Activated naive CD8-positive, alpha-beta T cell treated with anti-CD3 and anti-CD28 coated beads, Interleukin-2, amount 10 ng/mL, durations not matched to agents 7 days and 5 days (primary cell): ENCODE measurements at regions not wholly inside any gene's neighbourhood (a gene's known extent, or its start where the extent isn't known, plus 50 kb on each side); places are given as distances from the start of the nearest gene placed in this dataset.
"Not testable (repeated sequence)": the region's sequence is repeated elsewhere in the genome, so short reads cannot be mapped to it uniquely, and the experiment has no call there.

Experiments used
- ATAC-seq: fragments of 150-1000 bp; cut with Tn5 transposase; one replicate; pipeline ENCODE4 v1.10.0; 2021; ENCODE audit warnings: low read depth, moderate library complexity
- POLR2A ChIA-PET: fragments of 350-600 bp; sonication (Branson Sonifier 250); formaldehyde crosslinking; loops from one replicate; lab custom pipeline; 2021; ENCODE audit warnings: antibody characterized with exemption; lab: Charles Lee
- DNase-seq: peaks from one replicate; pipeline ENCODE4 v3.0.0; 2021
- H3K27ac Mint-ChIP-seq: one replicate; pipeline ENCODE4 v1.8.0; 2022; ENCODE audit warnings: mild to moderate bottlenecking, mixed read lengths
- H3K27me3 Mint-ChIP-seq: one replicate; pipeline ENCODE4 v1.8.0; 2022; ENCODE audit warnings: mild to moderate bottlenecking, moderate library complexity, mixed read lengths
- H3K36me3 Mint-ChIP-seq: one replicate; pipeline ENCODE4 v1.8.0; 2021; ENCODE audit warnings: mild to moderate bottlenecking, mixed read lengths
- H3K4me1 Mint-ChIP-seq: one replicate; pipeline ENCODE4 v1.8.0; 2021; ENCODE audit warnings: mixed read lengths
- H3K4me3 Mint-ChIP-seq: one replicate; pipeline ENCODE4 v1.8.0; 2022; ENCODE audit warnings: mild to moderate bottlenecking, moderate library complexity, mixed read lengths
- H3K9me3 Mint-ChIP-seq: one replicate; pipeline ENCODE4 v1.8.0; 2021; ENCODE audit warnings: mixed read lengths

- Mint-ChIP-seq H3K27me3 (no peaks in the 10 kb centered on the region), H3K27ac (no peak overlapping the region), H3K4me3 (no peak overlapping the region), H3K36me3 (peaks cover 2% of the 10 kb centered on the region), H3K9me3 (peaks cover 18% of the 10 kb centered on the region), H3K4me1 (no peaks in the 10 kb centered on the region)
- no peak for DNase-seq
- ATAC-seq = no peak
- POLR2A ChIA-PET = interaction anchor here (0.5 kb wide), 1 partner anchor 21 kb away, joined by 3 read pairs; no protein-coding TSS in a partner anchor
Observed at GRCh38 chr7:68206946-68207485, 1210.4 kb downstream of the TYW1 start.

DNA sequence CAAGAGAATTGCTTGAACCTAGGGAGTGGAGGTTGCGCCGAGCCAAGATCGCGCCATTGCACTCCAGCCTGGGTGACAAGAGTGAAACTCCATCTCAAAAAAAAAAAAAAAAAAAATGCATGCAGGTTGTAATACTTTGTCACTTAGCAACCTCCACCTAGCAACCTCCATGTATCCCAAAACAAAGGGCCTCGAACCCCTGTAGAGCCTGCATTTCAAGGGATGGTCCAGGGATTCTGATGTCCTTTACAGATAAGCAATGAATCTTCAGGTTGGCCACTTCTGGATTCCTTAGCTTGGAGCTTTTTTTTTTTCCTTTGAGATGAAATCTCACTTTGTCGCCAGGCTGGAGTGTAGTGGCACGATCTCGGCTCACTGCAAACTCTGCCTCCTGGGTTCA lies 1211.0 kb downstream of the TYW1 start:
- peaks cover 2% of the 10 kb centered on the region for H3K36me3 Mint-ChIP-seq
- no peaks in the 10 kb centered on the region for H3K4me1 Mint-ChIP-seq
- ATAC-seq (no peak), DNase-seq (no peak)
- H3K4me3 Mint-ChIP-seq = no peak overlapping the region
- peaks cover 17% of the 10 kb centered on the region for H3K9me3 Mint-ChIP-seq
- H3K27ac Mint-ChIP-seq = no peak overlapping the region
- H3K27me3 Mint-ChIP-seq = no peaks in the 10 kb centered on the region
- POLR2A ChIA-PET = no interaction called here

GRCh38 chr7:68209486-68209885 lies 1212.9 kb downstream of the TYW1 start:
- H3K36me3 Mint-ChIP-seq = peaks cover 2% of the 10 kb centered on the region
- no peak overlapping the region for H3K4me3 Mint-ChIP-seq
- H3K9me3 Mint-ChIP-seq = peaks cover 14% of the 10 kb centered on the region
- no peak overlapping the region for H3K27ac Mint-ChIP-seq
- no peaks in the 10 kb centered on the region for H3K4me1 Mint-ChIP-seq
- POLR2A ChIA-PET = no interaction called here
- ATAC-seq = no peak
- H3K27me3 Mint-ChIP-seq = no peaks in the 10 kb centered on the region
- no peak for DNase-seq

DNA sequence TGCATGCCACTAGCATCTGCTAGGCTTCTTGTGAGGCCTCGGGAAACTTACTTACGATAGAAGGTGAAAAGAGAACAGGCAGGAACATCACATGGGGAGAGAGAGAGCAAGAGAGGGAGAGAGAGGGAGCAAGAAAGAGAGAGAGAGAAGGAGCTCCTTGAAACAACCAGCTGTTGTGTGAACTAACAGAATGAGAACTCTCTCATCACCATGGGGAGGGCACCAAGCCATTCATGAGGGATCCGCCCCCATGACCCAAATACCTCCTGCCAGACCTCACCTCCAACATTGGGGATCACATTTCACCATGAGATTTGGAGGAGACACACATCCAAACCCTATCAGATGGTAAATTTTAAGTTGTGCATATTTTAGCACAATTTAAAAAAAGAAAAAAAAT lies 1217.2 kb downstream of the TYW1 start:
- ATAC-seq (no peak), DNase-seq (no peak)
- Mint-ChIP-seq H3K27ac (no peak overlapping the region), H3K9me3 (peaks cover 8% of the 10 kb centered on the region), H3K4me3 (no peak overlapping the region), H3K36me3 (no peaks in the 10 kb centered on the region), H3K27me3 (no peaks in the 10 kb centered on the region), H3K4me1 (no peaks in the 10 kb centered on the region)
- POLR2A ChIA-PET = no interaction called here

- Mint-ChIP-seq H3K27ac (no peak overlapping the region), H3K4me1 (no peaks in the 10 kb centered on the region), H3K4me3 (no peak overlapping the region), H3K27me3 (no peaks in the 10 kb centered on the region), H3K36me3 (no peaks in the 10 kb centered on the region), H3K9me3 (peaks cover 3% of the 10 kb centered on the region)
- POLR2A ChIA-PET = no interaction called here
- DNase-seq (no peak), ATAC-seq (no peak)
Observed at GRCh38 chr7:68216051-68216450, 1219.4 kb downstream of the TYW1 start.

DNA sequence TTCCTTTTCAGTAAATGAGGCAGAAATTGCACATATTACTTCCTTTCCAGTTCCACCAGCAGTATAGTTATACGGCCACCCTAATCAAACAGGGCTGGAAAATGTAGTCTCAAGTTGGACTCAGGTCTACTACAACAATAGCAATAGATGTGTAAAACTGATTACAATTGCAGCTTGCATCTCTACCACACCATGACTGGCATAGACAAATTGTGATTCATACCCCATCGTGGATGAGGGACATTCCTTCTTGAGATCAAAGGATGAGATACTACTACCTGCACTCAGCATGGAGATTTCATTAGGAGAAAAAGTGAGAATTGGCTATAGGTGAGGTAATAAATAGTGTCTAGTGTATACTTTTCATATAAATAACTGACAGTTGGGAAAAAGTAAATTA lies 1220.8 kb downstream of the TYW1 start:
- no peaks in the 10 kb centered on the region for H3K27me3 Mint-ChIP-seq
- no peak for ATAC-seq
- no peak overlapping the region for H3K4me3 Mint-ChIP-seq
- DNase-seq = no peak
- H3K27ac Mint-ChIP-seq = no peak overlapping the region
- H3K9me3 Mint-ChIP-seq = peaks cover 2% of the 10 kb centered on the region
- POLR2A ChIA-PET = no interaction called here
- no peaks in the 10 kb centered on the region for H3K36me3 Mint-ChIP-seq
- H3K4me1 Mint-ChIP-seq = no peaks in the 10 kb centered on the region

- ATAC-seq = no peak
- Mint-ChIP-seq H3K4me1 (no peaks in the 10 kb centered on the region), H3K9me3 (peaks cover 1% of the 10 kb centered on the region), H3K4me3 (no peak overlapping the region), H3K27me3 (no peaks in the 10 kb centered on the region), H3K27ac (no peak overlapping the region), H3K36me3 (no peaks in the 10 kb centered on the region)
- no peak for DNase-seq
- POLR2A ChIA-PET = no interaction called here
Observed at GRCh38 chr7:68218461-68218860, 1221.8 kb downstream of the TYW1 start.

DNA sequence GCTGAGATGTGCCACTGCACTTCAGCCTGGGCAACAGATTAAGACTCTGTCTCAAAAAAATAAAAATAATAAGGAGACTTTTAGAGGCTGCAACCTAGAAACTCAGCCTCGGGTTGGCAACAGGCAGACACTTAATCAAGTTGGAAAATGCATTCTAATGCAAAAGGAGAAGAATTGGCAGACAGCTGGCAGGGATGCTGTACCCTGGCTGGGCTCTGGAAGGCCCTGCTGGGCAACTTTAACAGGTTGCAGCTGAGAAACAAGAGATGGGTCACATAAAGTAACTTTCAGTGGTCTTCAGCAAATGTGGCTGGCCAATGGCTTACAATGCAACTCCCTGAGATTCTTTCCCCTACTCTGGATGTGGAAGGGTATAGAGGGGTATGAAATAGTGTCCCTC lies 1225.7 kb downstream of the TYW1 start:
- Mint-ChIP-seq H3K36me3 (no peaks in the 10 kb centered on the region), H3K27ac (no peak overlapping the region), H3K27me3 (no peaks in the 10 kb centered on the region), H3K9me3 (no peaks in the 10 kb centered on the region), H3K4me3 (no peak overlapping the region), H3K4me1 (no peaks in the 10 kb centered on the region)
- POLR2A ChIA-PET = no interaction called here
- no peak for DNase-seq
- ATAC-seq = no peak

DNA sequence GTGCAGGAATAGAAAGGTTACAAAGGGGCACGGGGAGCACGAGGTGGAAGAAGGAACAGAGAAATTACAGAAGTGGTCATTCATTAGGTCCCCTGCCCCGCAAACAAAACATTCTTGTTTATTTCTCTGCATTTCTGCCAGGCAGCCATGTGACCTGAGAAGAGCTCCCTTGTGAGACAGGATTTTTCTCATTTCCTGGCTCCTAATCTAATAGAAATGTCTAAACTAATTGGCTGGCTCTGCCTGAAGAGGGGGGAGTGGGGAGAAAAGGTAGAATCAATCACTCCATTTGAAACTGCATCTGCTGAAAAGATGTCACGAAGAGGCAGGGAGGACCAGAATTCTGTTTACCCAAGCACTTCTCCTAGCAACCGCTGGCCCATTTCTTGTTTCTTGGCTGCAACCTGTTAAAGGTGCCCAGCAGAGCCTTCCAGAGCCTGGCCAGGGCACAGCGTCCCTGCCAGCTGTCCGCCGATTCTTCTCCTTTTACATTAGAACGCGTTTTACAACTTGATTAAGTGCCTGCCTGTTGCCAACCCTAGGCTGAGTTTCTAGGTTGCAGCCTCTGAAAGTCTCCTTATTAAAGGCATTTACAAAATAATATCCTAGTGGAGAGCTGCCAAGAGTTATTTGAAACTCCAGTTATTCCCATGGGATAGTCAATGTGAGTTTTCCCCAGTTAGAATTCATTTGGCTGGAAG lies 1227.6 kb downstream of the TYW1 start:
- Mint-ChIP-seq H3K27me3 (no peaks in the 10 kb centered on the region), H3K9me3 (peaks cover 1% of the 10 kb centered on the region), H3K36me3 (no peaks in the 10 kb centered on the region), H3K4me3 (no peak overlapping the region), H3K4me1 (no peaks in the 10 kb centered on the region), H3K27ac (no peak overlapping the region)
- POLR2A ChIA-PET = no interaction called here
- ATAC-seq (no peak), DNase-seq (no peak)

- peaks cover 11% of the 10 kb centered on the region for H3K9me3 Mint-ChIP-seq
- H3K27ac Mint-ChIP-seq, H3K4me3 Mint-ChIP-seq, H3K27me3 Mint-ChIP-seq, H3K4me1 Mint-ChIP-seq, H3K36me3 Mint-ChIP-seq, ATAC-seq, DNase-seq, POLR2A ChIA-PET: not testable (repeated sequence)
Observed at GRCh38 chr7:68231011-68231410, 1234.4 kb downstream of the TYW1 start.

- no peak overlapping the region for H3K4me3 Mint-ChIP-seq
Observed at GRCh38 chr7:68235937-68236336, 1239.3 kb downstream of the TYW1 start.

DNA sequence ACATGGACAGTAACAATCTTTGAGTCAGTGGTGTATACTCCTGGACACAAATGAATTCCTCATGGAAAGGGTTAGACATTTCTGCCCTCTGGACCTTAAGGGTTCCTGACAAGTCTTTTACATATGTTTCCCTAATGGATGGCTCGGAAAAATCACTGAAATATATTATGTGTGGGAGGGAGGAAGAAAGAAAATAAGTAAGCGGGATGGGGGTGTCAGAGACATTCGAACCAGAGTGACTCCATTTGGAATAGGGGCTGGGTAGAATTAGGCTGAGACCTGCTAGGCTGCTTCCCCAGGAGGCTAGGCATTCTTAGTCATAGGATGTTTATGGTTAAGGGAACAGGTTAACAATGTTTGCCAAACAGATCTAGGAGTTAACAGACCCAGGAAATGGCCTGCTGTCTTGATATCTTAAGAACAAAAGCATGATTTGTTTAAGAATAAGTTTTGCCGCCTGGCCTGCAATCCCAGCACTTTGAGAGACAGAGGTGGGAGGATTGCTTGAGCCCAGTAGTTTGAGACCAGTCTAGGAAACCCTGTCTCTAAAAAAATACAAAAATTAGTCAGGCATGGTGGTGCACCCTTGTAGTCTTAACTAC lies 1241.7 kb downstream of the TYW1 start:
- Mint-ChIP-seq H3K9me3 (peaks cover 23% of the 10 kb centered on the region), H3K27ac (no peak overlapping the region), H3K36me3 (no peaks in the 10 kb centered on the region), H3K4me1 (peaks cover 1% of the 10 kb centered on the region), H3K27me3 (no peaks in the 10 kb centered on the region), H3K4me3 (no peak overlapping the region)
- POLR2A ChIA-PET = no interaction called here
- ATAC-seq (no peak), DNase-seq (no peak)

More at GRCh38 chr7:68235937-68236336, 1239.3 kb downstream of the TYW1 start:
- Mint-ChIP-seq H3K9me3 (peaks cover 16% of the 10 kb centered on the region), H3K27me3 (no peaks in the 10 kb centered on the region), H3K4me1 (peaks cover 1% of the 10 kb centered on the region), H3K27ac (no peak overlapping the region), H3K36me3 (no peaks in the 10 kb centered on the region)
- POLR2A ChIA-PET = no interaction called here
- DNase-seq = no peak
- no peak for ATAC-seq

- POLR2A ChIA-PET = no interaction called here
- no peak overlapping the region for H3K27ac Mint-ChIP-seq
- no peaks in the 10 kb centered on the region for H3K27me3 Mint-ChIP-seq
- no peak for DNase-seq
- H3K9me3 Mint-ChIP-seq = peaks cover 20% of the 10 kb centered on the region
- no peak for ATAC-seq
- no peak overlapping the region for H3K4me3 Mint-ChIP-seq
- no peaks in the 10 kb centered on the region for H3K4me1 Mint-ChIP-seq
- no peaks in the 10 kb centered on the region for H3K36me3 Mint-ChIP-seq
Observed at GRCh38 chr7:68243128-68243527, 1246.5 kb downstream of the TYW1 start.

DNA sequence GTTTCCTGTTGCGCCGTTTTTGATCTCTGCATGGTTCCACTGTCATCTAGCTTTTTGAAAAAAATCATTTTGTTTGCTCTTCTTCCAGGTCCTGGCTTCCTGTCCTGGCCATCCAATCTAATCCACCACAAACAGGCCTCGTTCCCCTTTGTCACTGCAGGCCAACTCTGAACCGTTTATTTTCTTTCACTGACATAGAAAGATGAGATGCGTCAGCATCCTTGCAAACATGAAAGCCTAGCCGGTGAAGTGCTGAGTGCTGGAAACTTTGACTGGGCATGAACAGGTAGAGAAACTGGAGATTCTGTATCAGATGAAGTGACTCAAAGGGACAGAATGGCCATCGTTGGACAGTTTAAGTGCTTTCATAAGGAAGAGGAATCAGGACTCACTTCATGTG lies 1247.8 kb downstream of the TYW1 start:
- H3K4me1 Mint-ChIP-seq = no peaks in the 10 kb centered on the region
- peaks cover 24% of the 10 kb centered on the region for H3K9me3 Mint-ChIP-seq
- ATAC-seq (no peak), DNase-seq (no peak)
- POLR2A ChIA-PET = no interaction called here
- H3K36me3 Mint-ChIP-seq = no peaks in the 10 kb centered on the region
- H3K27me3 Mint-ChIP-seq = no peaks in the 10 kb centered on the region
- H3K27ac Mint-ChIP-seq = no peak overlapping the region
- no peak overlapping the region for H3K4me3 Mint-ChIP-seq
